ENCODE measurements at regions not wholly inside any gene's neighbourhood (a gene's known extent, or its start where the extent isn't known, plus 50 kb on each side); places are given as distances from the start of the nearest gene placed in this dataset.
A peak's percentile ranks its signal among the peaks of the same experiment; 100 is the strongest.

- DNase-seq (ENCODE audit: low spot score), result no peak
Observed at GRCh38 chr2:225994748-225995405, 595.4 kb downstream of the NYAP2 start.

DNA sequence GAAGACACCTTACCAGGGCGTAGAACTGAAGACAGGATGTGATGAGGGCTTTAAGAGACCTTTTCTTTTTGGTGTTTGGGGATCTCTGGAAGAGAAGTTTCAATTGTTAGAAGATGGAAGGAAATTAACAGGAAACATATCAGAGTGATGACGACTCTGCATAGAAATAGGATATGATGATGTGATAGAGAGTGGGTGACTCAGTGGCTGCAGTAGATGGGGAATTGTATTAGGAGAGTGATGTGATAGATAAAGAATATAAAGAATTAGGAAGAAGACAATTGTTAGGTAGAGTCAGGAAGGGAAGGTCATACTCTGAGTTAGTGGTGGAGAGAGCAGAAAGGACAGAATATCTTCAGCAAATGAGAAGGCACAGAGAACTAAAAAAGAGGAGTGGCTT is 593.9 kb downstream of the NYAP2 start:
- no peak for DNase-seq (ENCODE audit: low spot score)

DNA sequence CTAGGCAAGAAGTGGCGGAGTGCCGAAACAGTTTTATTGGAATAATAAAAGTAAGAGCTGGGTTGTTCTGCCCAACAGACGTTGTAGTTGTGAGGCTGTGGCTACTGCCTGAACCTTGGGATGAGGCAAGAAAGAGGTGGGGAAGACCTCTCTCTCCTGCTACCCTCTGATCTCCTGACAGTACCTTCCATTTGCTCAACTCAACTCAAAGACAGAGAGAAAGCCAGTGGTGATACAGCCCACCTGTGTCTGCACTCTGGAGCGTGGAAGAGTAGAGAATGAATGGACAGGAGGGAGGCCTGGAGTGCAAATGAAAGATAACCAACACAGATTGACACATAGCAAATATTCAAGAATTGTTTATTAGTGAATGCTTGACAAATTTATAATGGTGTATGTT is 590.3 kb downstream of the NYAP2 start:
- no peak for DNase-seq (ENCODE audit: low spot score)

DNA sequence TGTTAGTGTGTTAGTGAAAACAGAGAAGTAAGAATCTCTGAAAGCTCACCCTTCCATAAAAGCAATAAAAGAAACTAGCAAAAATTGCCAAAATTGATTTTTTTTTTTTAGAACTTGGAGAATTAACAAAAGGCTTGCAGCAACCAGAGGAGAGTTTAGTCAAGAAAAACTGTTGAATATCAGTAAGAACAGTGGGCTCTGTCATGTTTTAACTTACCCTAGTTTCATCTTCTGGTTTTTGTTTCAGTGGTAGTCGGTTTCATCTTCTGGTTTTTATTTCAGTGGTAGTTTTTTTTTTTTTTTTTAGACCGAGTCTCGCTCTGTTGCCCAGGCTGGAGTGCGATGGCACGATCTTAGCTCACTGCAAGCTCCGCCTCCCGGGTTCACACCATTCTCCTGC is 580.9 kb downstream of the NYAP2 start:
- no peak for DNase-seq (ENCODE audit: low spot score)

DNA sequence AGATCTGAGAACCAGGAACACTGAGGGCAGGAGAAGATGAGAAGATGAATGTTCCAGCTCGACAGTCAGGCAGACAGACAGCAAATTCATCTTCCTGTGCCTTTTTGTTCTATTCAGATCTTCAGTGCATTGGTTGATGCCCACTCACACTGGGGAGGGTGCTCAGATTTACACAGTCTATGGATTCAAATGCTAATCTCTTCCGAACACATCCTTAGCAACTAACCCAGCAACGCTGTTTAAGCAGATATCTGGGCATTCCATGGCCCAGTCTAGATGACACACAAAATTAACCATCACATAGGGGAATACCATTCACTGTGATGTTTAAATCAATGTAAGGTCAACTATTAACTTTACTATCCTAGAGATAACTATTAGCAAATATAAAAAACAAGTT is 571.9 kb downstream of the NYAP2 start:
- DNase-seq (ENCODE audit: low spot score), result no peak

- no peak for DNase-seq (ENCODE audit: low spot score)
Observed at GRCh38 chr2:225948903-225949302, 549.4 kb downstream of the NYAP2 start.

DNA sequence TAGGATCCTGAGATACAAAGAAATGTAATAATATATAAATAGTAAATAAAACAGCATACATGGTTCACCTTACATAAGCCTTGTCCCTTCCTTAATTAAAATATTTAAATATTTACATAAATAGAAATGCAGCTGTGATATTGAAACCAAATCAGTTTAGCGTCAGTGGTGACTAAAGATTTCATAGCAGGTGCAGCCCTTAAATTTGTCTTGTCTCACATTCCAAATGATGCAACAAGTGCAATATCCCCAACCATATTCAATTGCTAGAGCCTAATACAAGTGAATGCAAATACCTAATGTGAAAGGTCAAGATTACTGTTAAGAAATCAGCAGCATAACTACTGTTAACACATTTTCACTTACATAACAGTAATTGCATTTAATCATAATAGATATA is 539.5 kb downstream of the NYAP2 start:
- no peak for DNase-seq (ENCODE audit: low spot score)

GRCh38 chr2:225937625-225938187 is 538.2 kb downstream of the NYAP2 start:
- DNase-seq (ENCODE audit: low spot score), result no peak

DNA sequence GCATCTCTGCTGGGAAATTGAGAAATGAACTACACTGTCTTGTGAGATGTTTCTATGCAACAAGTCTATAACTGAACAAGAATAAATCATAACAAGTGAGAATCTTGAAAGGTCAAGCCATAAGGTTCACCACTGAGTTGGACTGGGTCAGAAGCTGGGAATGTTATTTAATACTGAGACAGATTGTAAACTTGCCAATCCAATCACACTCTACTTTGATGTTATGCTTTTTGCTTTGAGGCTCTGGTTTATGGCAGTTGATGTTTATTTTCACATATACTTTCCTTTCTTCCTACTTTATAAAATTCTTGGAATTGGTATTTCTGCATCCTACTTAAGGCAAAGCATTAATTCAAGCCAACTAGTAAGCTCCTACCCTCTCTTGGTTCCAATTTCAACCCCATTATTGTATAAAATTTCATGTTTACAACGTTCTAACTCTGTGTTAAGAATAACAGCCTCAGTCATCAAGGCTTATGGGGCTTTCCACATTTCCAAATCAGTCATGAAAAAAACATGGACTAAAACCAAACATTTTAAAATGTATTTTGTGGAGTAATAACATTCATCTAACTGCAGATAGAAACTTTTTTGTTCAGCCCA is 533.4 kb downstream of the NYAP2 start:
- no peak for DNase-seq (ENCODE audit: low spot score)

DNA sequence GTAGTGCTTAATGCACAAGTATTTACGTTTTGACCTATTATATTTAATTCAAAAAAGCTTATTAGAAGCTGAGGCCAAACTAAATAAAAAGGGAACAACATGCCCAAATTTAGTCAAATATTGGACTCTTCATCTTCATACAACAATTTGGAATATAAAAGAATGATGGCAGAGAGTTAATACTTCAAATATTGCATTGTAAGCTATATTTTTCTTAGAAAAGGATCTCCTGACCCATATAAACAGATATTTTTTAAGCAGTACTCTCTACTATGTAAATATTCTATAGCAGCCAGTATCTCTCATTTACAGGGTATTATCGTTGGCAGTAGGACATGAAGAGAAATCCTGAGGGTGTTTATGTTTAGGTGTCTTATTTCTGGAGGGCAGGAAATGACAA is 531.2 kb downstream of the NYAP2 start:
- no peak for DNase-seq (ENCODE audit: low spot score)

GRCh38 chr2:225920621-225921220 is 521.2 kb downstream of the NYAP2 start:
- DNase-seq (ENCODE audit: low spot score), result no peak

- no peak for DNase-seq (ENCODE audit: low spot score)
Observed at GRCh38 chr2:225916692-225917091, 517.2 kb downstream of the NYAP2 start.

- DNase-seq (ENCODE audit: low spot score), result no peak
Observed at GRCh38 chr2:225911019-225911418, 511.5 kb downstream of the NYAP2 start.

DNA sequence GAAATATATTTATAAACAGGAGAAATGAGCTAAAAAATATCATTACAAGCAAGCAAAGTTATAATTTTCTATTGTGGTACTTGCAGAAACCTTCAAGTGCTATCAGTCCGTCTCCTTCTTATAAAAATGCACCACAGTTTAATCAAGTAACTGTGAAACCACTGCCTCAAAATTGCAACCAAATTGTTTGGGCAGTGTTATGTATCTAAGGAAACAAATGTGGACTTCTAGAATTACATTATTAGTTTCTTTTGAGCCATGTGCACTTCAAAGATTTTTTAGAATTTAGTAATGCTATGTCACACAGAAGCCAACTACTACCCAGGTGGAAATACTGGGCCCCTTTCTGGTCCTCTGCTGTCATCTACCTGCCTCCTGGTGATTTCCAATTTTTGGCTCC is 495.6 kb downstream of the NYAP2 start:
- DNase-seq (ENCODE audit: low spot score), result no peak

DNA sequence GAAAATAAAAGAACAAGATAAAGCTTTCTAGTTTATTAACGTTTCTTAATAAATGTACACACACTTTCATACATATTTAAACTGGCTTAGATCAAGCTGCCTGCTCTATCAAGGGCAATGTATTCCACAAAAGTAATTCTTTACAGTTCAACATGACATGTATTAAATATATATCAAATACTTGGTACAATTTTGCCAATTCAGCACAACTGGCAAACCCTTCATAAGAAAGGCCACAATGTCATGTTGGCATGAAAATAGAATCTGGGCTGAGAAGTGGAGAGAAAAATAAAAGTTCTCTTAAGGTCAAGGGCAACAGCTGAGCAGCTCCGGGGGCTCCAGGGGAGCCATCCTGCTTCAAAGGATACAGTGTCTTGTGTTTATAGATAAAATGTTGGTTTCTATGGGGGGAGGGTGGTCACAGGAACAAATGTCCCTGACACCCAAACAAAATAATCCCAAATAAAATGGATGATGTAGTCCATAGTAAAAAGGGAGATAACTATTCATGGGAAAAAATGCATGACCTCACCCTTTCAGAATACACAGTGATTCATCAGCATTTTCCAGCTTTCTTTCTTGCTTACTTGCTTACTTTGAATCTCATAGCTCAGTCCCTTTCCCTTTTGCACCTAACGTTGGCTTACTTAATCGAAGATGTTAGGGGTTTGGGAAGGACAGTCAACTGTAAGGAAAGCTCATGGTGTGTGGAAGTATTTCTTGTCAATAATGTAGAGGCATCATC is 494.9 kb downstream of the NYAP2 start:
- no peak for DNase-seq (ENCODE audit: low spot score)

DNA sequence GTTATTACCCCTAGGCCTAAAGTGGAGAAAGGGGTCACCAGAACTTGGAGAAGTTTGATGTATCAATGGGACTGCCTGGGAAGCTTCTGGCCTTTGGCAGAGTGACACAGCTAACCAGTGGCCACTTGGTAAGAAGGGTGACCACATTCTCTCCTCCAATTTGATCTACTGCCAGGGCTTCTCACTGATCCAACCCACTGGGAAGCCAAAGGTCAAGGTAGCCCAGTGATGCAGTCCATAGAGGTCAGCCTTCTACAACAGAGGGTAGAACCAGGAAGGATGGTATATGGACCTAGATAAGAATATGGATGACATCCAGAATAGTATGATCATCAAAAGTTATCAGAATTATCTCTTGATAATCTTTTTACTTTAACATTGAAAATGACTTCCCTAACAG is 493.6 kb downstream of the NYAP2 start:
- DNase-seq (ENCODE audit: low spot score), result no peak

DNA sequence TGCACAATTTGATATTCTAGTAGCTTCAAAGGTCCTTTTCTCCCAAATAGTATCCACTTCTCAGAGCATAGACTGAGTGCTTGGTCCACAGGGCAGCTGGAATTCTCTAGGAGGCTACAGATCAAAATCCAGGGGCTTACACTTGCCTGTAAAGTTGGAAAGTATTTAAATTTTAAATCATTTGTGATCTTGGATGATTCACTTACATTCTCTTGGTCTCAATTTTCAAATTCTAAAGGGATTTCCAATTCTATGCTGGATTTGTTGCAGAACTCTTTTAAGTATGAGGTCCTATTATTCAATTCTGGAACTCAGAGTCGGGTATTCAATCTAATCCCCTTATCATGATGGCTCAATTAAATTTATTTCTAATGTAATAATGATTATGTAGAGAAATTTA is 492.3 kb downstream of the NYAP2 start:
- no peak for DNase-seq (ENCODE audit: low spot score)

GRCh38 chr2:225891013-225891412 is 491.5 kb downstream of the NYAP2 start:
- no peak for DNase-seq (ENCODE audit: low spot score)

DNA sequence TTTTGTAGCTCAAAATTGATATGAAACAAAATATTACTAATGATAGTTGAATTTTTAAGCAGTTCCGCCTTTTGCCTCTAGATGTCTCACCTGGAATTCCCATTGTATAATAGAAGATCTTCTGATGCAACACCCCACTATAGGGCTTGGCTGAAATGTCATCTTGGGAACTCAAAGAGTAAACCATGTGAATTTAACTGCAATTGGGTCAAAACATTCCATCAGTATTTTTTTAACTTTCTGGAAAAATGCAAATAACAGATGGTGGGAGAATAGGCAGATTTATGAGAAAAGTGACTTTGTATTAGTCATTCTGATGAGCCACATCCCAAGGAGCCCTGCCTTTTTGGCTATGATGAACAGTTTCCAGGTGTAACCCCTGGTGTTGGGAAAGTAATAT is 489.9 kb downstream of the NYAP2 start:
- DNase-seq (ENCODE audit: low spot score), result peak; percentile 29

- no peak for DNase-seq (ENCODE audit: low spot score)
Observed at GRCh38 chr2:225867071-225867470, 467.6 kb downstream of the NYAP2 start.

DNA sequence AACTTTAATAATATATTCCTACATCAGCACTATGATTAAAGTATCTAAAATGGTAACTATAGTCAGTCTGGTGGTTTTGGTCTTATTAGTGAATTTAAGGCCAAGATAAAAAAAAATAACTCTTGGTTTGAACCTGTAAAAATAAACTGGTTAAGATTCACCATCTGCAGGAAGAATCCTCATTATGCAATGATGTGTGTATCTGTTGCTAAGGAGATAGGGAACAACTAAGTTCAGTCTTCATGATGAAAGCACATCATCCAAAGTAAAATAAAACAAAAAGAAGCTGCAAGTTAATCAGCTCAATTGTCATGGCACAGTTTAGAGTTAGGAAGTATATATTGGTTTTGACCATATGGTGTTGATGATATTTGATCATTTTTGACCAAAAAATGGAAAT is 466.0 kb downstream of the NYAP2 start:
- no peak for DNase-seq (ENCODE audit: low spot score)

GRCh38 chr2:225864394-225864793 is 464.9 kb downstream of the NYAP2 start:
- DNase-seq (ENCODE audit: low spot score), result no peak
